DMS53 (cell line): ENCODE measurements at regions not wholly inside any gene's neighbourhood (a gene's known extent, or its start where the extent isn't known, plus 50 kb on each side); places are given as distances from the start of the nearest gene placed in this dataset.

Experiments
- DNase-seq: peaks from one replicate; lab custom pipeline; 2025; lab: John Stamatoyannopoulos, UW

DNA sequence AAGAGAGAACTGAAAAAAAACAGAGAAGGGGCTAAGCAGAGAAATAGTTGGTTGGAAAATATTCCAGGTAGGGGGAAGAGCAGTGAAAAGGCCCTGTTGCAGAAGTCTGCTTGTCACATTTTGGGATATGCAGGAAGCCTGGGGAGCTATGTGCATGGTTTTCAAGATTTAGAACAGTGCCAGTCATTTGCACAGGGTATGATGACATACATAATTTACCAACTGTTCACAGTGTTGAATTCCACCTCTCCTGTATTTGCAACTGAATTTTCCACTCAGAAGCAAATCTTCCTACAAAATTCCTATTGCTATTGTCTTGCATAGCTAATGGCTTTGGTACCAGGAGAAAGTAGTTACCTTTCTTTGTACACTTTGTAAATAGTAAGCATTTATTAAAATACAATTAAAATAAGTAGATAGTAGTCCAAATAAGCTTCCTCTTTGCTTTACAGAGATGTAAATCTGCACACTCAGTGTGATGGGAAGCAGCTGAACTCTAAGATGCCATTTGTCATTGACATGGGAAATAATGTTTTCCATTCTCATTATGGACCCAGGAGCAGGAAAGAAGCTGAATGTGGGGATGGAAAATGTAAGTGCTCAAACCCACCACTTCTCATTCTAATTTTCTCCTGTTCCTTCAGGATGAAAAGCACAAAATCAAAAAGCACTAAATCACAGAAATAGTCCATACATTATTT lies 177.4 kb downstream of the BTG1 start:
- no peak for DNase-seq

DNA sequence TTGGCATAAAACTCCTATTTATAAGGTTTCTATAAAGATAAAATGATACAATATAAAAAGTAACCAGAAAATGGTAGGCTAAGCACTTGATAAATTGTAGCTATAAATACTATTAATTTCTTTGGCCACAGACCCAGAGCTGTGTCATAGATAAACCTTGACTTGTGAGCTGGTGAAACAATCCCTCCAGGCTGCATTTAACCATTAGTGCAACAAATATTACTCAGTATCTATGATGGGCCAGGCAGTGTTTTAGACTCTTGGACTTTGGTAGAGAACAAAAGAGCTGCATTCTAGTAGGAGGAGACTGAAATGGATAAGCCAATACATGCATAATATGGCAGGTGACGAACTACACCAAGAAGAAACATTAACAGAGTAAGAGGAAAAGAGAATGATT lies 178.1 kb downstream of the BTG1 start:
- DNase-seq, result no peak

DNA sequence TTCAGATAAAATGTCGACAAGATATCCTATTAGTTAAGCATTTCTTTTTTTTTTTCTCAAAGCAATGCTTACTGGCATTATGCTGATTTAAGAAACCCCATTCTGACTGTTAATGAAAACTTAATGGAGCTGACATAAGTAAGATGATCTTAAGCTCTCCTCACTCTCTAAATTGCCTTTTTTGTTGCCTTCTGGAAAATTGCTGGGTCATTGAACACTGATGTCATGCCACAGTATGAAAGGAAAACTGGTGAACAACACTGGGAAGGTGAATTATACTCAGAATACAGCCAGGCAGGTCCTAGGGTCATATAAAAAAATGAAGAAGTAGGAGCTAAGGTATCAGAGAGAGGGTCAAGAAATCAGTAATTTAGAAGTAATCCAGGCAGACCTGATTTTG lies 179.9 kb downstream of the BTG1 start:
- no peak for DNase-seq

DNA sequence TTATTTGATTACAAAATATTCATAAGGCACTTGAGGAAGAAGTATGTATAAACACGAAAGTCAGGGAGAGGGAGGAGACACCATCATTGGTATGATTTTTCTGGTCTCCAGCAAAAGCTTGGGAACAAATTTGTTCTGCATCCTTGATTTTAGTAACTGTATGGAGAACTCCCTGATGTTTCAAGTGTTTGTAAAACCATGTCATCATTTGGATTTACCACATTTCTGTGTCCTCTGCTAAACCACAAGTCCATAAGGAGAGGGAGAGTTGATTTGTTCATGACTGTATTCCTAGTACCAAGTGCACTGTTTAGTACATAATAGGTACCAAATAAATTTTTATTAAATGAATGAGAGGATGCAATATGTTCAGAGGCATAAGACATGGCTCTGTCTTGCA lies 181.1 kb downstream of the BTG1 start:
- peak; percentile 15 for DNase-seq

DNA sequence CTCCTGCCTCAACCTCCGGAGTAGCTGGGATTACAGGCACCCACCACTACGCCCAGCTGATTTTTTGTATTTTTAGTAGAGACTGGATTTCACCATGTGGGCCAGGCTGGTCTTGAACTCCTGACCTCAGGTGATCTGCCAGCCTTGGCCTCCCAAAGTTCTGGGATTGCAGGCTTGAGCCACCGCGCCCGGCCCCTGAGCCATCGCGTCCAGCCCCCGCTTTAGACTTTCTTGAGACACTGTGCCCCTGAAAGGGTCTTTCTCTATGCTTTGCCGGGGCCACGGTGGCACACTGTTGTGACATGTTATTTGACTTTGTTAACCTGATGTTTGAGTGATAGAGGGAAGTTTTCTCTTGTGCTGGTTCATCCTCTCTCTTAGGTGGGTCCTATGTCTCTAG lies 186.4 kb downstream of the BTG1 start:
- no peak for DNase-seq

DNA sequence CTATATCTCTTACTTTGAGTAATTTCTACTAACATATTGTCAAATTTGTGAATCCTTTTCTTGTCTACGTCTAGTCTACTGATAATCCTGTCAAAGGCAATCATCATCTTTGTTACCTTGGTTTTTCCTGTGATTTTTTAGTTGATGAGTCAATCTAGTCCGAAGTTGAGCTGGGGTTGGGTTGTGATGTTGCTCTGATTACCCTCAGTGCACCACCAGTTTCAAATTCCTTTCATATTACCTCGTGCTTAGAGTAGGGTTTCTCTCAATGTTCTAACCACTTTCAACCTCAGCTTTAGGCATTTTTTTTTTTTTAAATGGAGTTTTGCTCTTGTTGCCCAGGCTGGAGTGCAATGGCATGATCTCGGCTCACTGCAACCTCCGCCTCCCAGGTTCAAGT lies 186.8 kb downstream of the BTG1 start:
- peak; percentile 21 for DNase-seq

DNA sequence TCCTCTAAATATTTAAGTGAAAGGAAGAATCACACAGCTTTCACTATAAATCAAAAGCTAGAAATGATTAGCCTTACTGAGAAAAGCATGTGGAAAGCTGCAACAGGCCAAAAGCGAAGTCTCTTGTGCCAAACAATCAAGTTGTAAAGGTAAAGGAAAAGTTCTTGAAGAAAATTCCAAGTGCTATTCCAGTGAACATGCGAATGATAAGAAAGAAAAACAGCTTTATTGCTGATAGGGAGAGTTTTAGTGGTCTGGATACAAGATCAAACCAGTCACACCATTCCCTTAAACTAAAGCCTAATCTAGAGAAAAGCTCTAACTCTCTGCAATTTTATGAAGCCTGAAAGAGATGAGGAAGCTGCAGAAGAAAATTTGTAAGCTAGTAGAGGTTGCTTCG lies 190.9 kb downstream of the BTG1 start:
- no peak for DNase-seq

DNA sequence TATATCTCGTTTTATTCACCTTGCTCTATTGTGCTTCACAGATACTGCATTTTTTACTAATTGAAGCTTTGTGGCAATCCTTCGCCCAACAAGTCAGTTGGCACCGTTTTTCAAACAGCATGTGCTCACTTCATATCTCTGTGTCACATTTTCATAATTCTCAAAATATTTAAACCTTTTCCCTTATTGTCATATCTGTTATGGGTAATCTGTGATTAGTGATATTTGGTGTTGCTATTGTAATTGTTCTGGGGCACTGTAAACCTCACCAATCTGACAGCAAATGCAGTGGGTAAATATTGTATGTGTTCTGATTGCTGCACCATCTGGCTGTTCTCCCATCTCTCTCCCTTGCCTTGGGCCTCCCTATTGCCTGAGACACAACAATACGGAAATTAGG lies 191.3 kb downstream of the BTG1 start:
- DNase-seq, result peak; percentile 24

DNA sequence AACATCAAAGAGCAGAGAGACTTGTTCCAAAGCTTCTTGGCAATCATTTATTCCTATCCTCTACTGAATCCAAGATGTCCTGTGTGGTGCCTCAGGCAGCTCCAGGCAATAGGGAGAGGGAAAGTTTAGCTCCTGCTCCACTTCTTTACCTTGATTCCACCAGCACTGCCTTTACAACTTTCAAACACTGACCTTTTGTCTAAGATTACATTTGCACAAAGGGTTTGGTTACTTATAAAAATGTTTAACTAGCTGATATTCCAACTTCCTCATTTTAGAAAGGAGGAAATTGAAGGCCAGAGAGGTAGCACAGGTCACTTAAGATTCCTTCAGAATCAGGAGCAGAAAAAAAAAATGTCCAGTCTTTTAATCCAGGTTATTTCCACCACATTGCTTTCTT lies 192.7 kb downstream of the BTG1 start:
- DNase-seq, result peak; percentile 22

DNA sequence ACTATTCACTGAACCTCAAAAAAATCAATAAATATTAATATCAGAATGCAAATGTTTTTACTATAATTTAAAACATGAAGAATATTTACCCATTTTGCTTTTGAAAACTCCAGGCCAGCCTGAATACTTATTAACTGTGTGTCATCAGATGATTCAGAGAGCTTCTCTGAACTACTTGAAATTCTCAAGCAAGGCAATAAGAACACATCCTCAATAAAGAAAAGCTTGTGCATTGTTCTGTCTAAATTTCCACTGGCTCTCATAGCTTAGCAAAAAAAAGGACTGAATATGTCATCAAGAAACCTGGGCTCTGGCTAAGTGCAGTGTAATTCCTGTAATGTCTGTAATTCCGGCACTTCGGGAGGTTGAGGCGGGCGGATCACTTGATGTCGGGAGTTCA lies 194.1 kb downstream of the BTG1 start:
- no peak for DNase-seq

DNA sequence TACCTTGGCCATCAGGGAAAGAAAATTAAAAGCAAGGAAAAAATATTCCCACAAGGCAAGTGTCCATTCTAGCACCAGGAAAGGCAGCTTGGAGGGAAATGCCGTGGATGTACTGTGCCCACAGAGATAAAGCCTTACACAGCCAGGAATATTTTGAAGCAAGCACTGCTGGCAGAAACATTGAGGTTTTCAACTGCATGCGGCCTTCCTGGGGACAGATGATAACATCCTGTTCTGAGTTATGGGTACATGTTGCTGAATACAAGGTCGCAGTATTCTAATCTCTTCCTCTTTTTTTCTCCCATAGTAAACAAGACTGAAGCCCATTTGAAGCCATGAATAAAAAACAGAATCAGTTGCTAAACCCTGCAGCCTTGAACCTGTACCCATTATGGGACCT lies 197.1 kb downstream of the BTG1 start:
- no peak for DNase-seq

DNA sequence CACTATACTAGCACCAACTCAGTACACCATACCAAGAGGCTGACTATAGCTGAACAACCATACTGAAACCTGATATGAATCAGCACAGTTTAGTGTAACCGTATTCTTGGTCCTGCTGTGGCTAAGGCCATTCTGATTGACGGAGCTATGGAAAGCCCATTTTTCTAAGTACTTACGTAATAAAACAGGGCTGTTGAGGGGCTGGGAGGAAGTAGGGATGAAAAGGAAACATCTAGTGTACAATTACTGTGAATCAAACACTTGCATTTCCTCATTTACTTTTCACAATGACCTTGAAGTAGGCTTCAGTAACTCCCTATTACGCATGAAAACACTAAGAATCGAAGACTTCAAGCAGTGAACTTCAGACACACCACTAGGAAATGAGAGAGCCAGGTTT lies 198.2 kb downstream of the BTG1 start:
- DNase-seq, result no peak

DNA sequence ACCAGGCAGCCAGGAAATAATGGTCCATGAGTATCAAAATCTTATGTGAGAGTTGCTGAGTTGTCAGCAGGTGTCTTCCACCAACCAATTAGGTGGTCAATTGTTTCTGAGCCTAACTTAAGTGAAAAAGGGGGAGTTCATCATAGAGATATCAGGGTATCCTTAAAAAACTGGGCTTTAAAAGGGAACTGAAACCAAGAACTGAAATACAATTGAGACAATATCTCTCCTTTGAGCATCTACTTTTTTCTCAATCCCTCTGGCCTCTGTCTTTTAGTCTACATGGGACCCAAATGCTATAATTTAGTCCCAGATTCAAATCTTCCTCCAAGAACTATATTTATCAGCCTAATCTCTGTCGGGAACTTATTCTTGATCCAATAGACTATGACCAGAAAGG lies 201.0 kb downstream of the BTG1 start:
- no peak for DNase-seq

DNA sequence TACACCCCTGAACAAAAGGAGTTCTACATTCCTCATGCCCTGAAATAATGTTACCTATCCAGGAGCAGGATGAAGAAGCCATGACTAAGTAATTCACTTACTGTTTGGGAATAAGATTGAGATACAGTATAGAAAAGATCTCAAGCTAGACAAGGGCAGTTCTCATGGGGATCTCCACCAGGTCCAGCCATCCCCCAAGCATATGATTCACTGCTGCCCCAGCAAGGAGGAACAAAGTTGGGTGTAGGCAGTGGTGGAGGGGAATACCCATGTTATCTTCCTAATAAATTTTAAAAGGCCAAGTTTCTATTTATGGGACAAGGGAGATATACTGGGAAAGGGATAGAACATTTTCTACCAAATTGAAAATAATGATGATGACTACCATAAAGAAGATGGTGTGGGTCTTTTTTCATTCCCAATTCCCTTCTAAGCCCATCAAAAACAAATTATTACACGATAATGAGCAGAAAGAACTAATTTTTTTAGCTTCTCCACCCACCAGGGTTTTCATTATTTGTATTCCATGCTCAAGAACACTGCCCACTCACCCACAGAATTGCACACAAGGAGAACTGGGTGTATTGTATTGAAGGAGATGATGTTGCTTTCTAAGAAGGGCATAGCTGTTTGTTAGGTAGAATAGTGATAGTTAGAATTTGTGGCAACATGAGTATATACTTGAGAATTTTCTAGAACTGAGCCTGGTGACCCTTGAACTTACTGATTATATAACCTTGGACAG lies 204.6 kb downstream of the BTG1 start:
- no peak for DNase-seq

DNA sequence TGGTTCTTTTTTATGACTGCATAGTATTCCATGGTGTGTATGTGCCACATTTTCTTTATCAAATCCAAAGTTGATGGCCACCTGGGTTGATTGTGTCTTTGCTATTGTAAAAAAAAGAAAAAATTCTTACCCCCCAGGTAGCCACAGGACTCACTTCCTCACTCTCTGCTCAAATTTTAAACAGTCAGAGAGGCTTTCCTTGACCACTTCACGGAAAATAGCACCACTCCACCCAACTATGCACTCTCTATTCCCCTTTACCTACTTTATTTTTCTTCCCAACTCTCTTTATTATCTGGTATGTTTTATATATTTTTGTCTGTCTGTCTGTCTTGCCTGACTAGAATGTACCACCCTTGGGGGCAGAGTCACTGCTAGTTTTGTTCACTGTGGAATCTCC lies 205.3 kb downstream of the BTG1 start:
- DNase-seq, result no peak

DNA sequence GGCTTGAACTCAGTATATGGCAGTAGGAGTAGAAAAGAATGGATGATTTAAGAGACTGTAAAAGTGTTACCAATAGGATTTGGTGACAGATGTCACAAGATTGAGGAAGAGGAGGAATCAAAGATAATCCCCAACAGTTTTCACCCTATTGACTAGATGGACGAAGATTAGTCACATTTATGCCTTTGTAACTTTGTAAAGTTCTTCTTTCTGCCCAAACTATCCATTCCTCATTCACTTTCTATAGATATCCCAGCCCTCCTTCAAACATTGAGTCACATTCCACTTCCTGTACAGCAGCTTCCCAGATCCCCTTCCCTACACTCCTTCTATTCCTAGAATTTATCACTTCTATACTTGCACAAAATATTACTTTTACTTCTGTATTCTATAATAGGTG lies 207.9 kb downstream of the BTG1 start:
- DNase-seq, result no peak

DNA sequence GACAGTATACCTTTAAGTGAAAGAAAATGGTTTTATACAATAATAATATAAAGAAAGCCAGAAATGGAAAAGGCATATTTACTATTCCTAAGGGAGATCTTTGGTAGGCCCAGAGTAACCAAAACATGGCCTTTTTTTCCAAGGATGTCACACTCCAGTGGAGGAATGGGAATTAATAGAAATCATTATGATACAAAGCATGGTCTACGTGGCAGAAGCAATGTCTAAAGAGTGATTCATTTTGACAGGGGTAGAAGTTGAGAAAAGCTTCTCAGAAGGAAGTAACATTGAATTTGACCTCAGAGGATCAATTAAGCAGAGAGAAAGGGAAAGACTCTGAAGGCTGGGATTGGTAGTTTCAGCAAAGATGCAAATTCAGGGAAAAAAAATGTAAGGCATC lies 208.6 kb downstream of the BTG1 start:
- no peak for DNase-seq

DNA sequence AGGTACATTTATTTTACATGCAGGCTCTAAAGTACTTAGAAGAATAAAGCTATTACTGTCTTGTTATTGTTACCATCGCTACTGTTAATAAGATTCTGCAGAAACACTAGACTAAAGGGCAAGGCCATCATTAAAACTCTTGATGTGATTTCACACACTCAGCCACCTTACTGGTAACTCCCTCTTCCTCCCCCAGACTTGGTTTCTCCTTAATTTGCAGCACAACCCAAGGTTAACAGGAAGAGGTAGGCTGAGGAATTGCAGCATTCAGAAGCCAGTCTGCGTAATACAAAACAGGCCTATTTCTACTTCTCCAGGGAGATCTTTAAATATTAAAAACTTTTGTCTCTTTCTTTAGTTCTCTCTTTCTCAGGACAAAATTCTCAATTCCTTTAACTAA lies 210.3 kb downstream of the BTG1 start:
- no peak for DNase-seq

DNA sequence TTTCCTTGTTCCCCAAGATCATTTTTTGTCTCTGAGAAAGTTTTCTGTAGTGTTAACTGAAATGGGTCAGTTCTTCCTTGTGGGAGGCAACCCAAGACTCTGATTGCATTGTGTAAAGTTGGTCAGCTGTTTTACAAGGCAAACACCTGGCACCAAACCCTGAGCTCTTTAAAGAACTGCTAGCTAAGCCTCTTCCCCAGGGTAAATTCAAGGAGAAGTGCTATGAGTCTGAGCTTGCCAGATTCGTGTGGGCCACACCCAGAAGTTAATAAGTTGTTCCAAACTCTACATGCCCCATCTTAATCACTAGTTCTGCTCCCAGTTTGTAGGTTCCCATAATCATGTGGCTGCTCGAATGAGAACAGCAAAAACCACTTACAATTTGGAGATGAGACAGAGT lies 214.5 kb downstream of the BTG1 start:
- peak; percentile 55 for DNase-seq

DNA sequence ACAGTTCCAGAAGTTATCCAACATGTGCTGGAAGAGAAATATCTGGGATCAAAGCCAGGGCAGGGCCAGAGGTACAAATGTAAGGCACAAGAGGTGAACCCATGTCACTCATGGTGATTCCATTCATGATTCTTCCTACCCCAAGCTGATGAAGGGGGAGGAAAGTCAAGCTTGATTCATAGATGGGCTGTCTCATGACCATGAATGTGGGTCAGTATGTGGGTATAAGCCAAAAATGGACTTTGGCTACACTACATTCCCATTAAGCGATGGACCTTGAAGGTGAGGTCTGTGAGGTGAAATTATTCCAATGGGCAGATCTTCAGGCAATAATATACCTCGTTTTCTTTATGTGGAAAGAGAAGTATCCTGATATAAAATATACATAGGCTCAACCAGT lies 217.1 kb downstream of the BTG1 start:
- DNase-seq, result no peak

DNA sequence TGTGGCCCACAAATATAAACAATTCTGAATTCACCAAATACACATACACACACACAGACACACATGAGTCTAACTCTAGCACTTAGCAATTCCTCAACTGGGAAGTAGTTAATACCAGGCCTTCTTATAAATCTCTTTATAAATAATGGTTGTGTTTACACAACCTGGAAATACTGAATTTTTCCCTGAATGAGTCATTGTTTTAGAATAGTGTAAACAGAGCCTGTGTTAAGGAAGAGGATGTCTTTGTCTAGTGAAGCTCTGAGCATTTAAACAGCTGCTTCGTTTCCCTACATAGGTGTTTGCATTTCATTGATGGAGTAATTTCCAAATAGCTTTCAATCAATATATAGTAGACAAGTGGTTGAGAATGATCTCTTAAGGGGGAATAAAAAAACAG lies 218.8 kb downstream of the BTG1 start:
- DNase-seq, result peak; percentile 99

DNA sequence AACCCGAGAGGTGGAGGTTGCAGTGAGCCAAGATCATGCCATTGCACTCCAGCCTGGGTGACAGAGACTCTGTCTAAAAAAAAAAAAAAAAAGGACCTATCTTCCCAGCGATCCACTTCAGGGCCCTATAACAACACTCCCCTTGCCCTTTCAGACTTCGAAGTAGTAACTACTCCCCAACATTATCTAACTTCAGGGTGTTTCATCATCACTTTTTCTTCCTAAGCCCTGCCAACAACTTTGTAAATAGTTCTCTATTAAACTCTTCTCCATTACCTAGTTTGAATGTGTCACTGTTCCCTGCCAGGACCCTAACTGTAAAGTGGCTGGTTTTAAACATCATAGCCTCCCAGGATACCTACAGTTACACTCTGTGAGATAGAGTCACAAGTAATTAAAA lies 220.8 kb downstream of the BTG1 start:
- DNase-seq, result no peak

DNA sequence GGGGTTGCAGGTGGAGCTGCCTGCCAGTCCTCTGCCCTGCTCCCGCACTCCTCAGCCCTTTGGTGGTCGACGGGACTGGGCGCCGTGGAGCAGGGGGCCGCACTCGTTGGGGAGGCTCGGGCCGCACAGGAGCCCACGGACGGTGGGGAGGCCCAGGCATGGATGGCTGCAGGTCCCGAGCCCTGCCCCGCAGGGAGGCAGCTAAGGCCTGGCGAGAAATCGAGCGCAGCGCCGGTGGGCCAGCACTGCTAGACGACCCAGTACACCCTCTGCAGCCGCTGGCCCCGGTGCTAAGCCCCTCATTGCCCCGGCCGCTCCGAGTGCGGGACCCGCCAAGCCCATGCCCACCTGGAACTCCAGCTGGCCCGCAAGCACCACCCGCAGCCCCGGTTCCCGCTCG lies 221.8 kb downstream of the BTG1 start:
- no peak for DNase-seq

DNA sequence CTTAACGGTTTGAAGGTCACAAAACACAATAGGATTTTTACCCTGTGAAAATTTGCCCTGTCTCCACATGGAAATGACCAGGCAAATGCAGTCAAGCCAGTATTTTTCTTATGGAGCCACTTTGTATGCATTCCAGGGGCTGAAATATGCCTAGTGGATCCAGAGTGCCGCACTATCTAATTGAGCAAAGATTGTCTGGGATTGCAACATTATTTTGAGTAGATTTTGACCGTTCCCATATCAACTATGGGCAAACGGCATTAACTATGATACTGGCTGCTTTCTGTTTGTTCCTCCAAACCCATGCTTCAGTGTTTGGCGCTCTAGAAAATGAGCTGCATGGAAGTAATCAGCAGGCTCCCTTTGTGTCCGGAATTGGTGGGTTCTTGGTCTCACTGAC lies 223.0 kb downstream of the BTG1 start:
- no peak for DNase-seq
